Osteoblast (primary cell): ENCODE measurements at regions not wholly inside any gene's neighbourhood (a gene's known extent, or its start where the extent isn't known, plus 50 kb on each side); places are given as distances from the start of the nearest gene placed in this dataset.

Source experiments
- DNase-seq: peaks from one replicate; pipeline ENCODE4 v3.0.0; 2011; ENCODE audit warnings: low spot score, mixed read lengths; ENCODE audit not compliant: insufficient read length; ENCODE audit errors: missing footprints
- H2AFZ ChIP-seq: 2 replicates; pipeline ENCODE4 v1.6.0; 2011; ENCODE audit warnings: mild to moderate bottlenecking, low read length
- H3K27ac ChIP-seq: 2 replicates; pipeline ENCODE4 v1.5.1; 2011; ENCODE audit warnings: mild to moderate bottlenecking, low read depth, low read length, moderate library complexity
- H3K27me3 ChIP-seq: 2 replicates; pipeline ENCODE4 v1.6.0; 2012; ENCODE audit warnings: mild to moderate bottlenecking, control low read depth, inconsistent platforms, low read length, moderate library complexity; ENCODE audit not compliant: insufficient read depth
- H3K36me3 ChIP-seq: 2 replicates; pipeline ENCODE4 v1.5.1; 2011; ENCODE audit warnings: mild to moderate bottlenecking, low read length, control low read depth, moderate library complexity; ENCODE audit not compliant: insufficient read depth
- H3K4me1 ChIP-seq: 2 replicates; pipeline ENCODE4 v1.5.1; 2011; ENCODE audit warnings: mild to moderate bottlenecking, low read length, control low read depth, moderate library complexity; ENCODE audit not compliant: insufficient read depth
- H3K4me2 ChIP-seq: 2 replicates; pipeline ENCODE4 v1.6.0; 2011; ENCODE audit warnings: mild to moderate bottlenecking, low read length; ENCODE audit not compliant: insufficient read depth
- H3K4me3 ChIP-seq: fragments of 200-600 bp; sonication (generic); 3 replicates; pipeline ENCODE4 v1.5.1; 2012; ENCODE audit warnings: mild to moderate bottlenecking, low read length, inconsistent platforms; ENCODE audit not compliant: insufficient read depth
- H3K79me2 ChIP-seq: 2 replicates; pipeline ENCODE4 v1.6.0; 2012; ENCODE audit warnings: mild to moderate bottlenecking, low read length, control low read depth, inconsistent platforms; ENCODE audit not compliant: insufficient read depth
- H3K9me3 ChIP-seq: 2 replicates; pipeline ENCODE4 v1.5.1; 2011; ENCODE audit warnings: low read depth, low read length, control low read depth
- H4K20me1 ChIP-seq: 2 replicates; pipeline ENCODE4 v1.6.0; 2012; ENCODE audit warnings: mild to moderate bottlenecking, low read length, control low read depth; ENCODE audit not compliant: insufficient read depth
- CTCF ChIP-seq: IDR thresholded peaks from 2 replicates; pipeline ENCODE4 v1.5.1; 2011; ENCODE audit warnings: mild to moderate bottlenecking, low read depth, low read length, moderate library complexity; ENCODE audit errors: extremely low read depth

- Histone ChIP-seq H3K79me2 (no peaks in the 10 kb centered on the region), H3K27ac (no peak overlapping the region), H4K20me1 (no peaks in the 10 kb centered on the region), H3K27me3 (no peaks in the 10 kb centered on the region), H2AFZ (no peak overlapping the region), H3K4me3 (no peak overlapping the region), H3K9me3 (no peaks in the 10 kb centered on the region), H3K4me2 (no peak overlapping the region), H3K36me3 (no peaks in the 10 kb centered on the region), H3K4me1 (no peaks in the 10 kb centered on the region)
- no peak for TF ChIP-seq CTCF
- DNase-seq = no peak
Measured at GRCh38 chr14:98571104-98571503, 700.9 kb downstream of the BCL11B start.

GRCh38 chr14:98573082-98573481 lies 698.9 kb downstream of the BCL11B start:
- Histone ChIP-seq H3K4me1 (no peaks in the 10 kb centered on the region), H4K20me1 (no peaks in the 10 kb centered on the region), H3K9me3 (no peaks in the 10 kb centered on the region), H3K79me2 (no peaks in the 10 kb centered on the region), H3K36me3 (no peaks in the 10 kb centered on the region), H3K4me3 (no peak overlapping the region), H2AFZ (no peak overlapping the region), H3K4me2 (no peak overlapping the region), H3K27me3 (no peaks in the 10 kb centered on the region), H3K27ac (no peak overlapping the region)
- TF ChIP-seq CTCF = no peak
- no peak for DNase-seq

- Histone ChIP-seq H3K36me3 (no peaks in the 10 kb centered on the region), H3K4me2 (no peak overlapping the region), H3K9me3 (no peaks in the 10 kb centered on the region), H2AFZ (no peak overlapping the region), H3K4me3 (no peak overlapping the region), H4K20me1 (no peaks in the 10 kb centered on the region), H3K4me1 (no peaks in the 10 kb centered on the region), H3K27ac (no peak overlapping the region), H3K79me2 (no peaks in the 10 kb centered on the region), H3K27me3 (no peaks in the 10 kb centered on the region)
- no peak for TF ChIP-seq CTCF
- DNase-seq = no peak
Measured at GRCh38 chr14:98576463-98576862, 695.5 kb downstream of the BCL11B start.

- Histone ChIP-seq H3K36me3 (no peaks in the 10 kb centered on the region), H3K79me2 (no peaks in the 10 kb centered on the region), H4K20me1 (no peaks in the 10 kb centered on the region), H3K9me3 (no peaks in the 10 kb centered on the region), H3K4me2 (no peak overlapping the region), H3K27me3 (no peaks in the 10 kb centered on the region), H3K4me3 (no peak overlapping the region), H3K4me1 (no peaks in the 10 kb centered on the region), H3K27ac (no peak overlapping the region), H2AFZ (no peak overlapping the region)
- DNase-seq = no peak
- no peak for TF ChIP-seq CTCF
Measured at GRCh38 chr14:98578204-98578603, 693.8 kb downstream of the BCL11B start.
